ENCODE measurements at regions not wholly inside any gene's neighbourhood (a gene's known extent, or its start where the extent isn't known, plus 50 kb on each side); places are given as distances from the start of the nearest gene placed in this dataset.

DNA sequence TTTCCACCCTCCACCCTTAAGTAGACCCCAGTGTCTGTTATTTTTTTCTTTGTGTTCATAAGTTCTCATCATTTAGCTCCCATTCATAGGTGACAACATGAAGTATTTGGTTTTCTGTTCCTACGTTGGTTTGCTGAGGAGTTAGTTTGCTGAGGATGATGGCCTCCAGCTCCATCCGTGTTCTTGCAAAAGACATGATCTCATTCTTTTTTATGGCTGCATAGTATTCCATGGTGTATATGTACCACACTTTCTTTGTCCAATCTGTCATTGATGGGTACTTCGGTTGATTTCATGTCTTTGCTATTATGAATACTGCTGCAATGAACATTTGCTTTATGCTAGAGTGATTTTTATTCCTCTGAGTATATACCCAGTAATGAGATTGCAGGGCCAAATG lies 301.2 kb downstream of the ADGRG6 start:
- TF ChIP-seq, protein P1, sequence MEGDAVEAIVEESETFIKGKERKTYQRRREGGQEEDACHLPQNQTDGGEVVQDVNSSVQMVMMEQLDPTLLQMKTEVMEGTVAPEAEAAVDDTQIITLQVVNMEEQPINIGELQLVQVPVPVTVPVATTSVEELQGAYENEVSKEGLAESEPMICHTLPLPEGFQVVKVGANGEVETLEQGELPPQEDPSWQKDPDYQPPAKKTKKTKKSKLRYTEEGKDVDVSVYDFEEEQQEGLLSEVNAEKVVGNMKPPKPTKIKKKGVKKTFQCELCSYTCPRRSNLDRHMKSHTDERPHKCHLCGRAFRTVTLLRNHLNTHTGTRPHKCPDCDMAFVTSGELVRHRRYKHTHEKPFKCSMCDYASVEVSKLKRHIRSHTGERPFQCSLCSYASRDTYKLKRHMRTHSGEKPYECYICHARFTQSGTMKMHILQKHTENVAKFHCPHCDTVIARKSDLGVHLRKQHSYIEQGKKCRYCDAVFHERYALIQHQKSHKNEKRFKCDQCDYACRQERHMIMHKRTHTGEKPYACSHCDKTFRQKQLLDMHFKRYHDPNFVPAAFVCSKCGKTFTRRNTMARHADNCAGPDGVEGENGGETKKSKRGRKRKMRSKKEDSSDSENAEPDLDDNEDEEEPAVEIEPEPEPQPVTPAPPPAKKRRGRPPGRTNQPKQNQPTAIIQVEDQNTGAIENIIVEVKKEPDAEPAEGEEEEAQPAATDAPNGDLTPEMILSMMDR (IDR thresholded peaks at IDR 0.05; ENCODE audit: insufficient read depth, low read length, poor library complexity, severe bottlenecking) = no peak
- TF ChIP-seq EZH2phosphoT487 (conservative IDR thresholded peaks at IDR 0.05; ENCODE audit: low read length) = no peak
